Mammary epithelial cell (primary cell): ENCODE measurements at regions not wholly inside any gene's neighbourhood (a gene's known extent, or its start where the extent isn't known, plus 50 kb on each side); places are given as distances from the start of the nearest gene placed in this dataset.

ENCODE experiments used
- EZH2 ChIP-seq: IDR thresholded peaks from 2 replicates; pipeline ENCODE4 v1.6.1; 2012; ENCODE audit warnings: low read length, inconsistent platforms, borderline replicate concordance
- TF ChIP-seq, protein P1 (sequence below), 2 donors: IDR thresholded peaks in 1 of 2; conservative IDR thresholded peaks in 1 of 2; 2 replicates each; pipeline ENCODE4 v1.5.1; 2011 to 2012; ENCODE audit warnings: inconsistent platforms in 2 of 2, low read length in 2 of 2, mild to moderate bottlenecking in 2 of 2, control low read depth in 1 of 2, low read depth in 1 of 2; ENCODE audit not compliant: insufficient read depth in 1 of 2; ENCODE audit errors: extremely low read depth in 1 of 2

GRCh38 chr15:96503276-96503675 is 172.8 kb downstream of the NR2F2 start:
- TF ChIP-seq, protein P1, sequence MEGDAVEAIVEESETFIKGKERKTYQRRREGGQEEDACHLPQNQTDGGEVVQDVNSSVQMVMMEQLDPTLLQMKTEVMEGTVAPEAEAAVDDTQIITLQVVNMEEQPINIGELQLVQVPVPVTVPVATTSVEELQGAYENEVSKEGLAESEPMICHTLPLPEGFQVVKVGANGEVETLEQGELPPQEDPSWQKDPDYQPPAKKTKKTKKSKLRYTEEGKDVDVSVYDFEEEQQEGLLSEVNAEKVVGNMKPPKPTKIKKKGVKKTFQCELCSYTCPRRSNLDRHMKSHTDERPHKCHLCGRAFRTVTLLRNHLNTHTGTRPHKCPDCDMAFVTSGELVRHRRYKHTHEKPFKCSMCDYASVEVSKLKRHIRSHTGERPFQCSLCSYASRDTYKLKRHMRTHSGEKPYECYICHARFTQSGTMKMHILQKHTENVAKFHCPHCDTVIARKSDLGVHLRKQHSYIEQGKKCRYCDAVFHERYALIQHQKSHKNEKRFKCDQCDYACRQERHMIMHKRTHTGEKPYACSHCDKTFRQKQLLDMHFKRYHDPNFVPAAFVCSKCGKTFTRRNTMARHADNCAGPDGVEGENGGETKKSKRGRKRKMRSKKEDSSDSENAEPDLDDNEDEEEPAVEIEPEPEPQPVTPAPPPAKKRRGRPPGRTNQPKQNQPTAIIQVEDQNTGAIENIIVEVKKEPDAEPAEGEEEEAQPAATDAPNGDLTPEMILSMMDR (conservative IDR thresholded peaks at IDR 0.05 in 1 of 2, IDR thresholded peaks at IDR 0.05 in 1 of 2; ENCODE audit: extremely low read depth in 1 of 2, insufficient read depth in 1 of 2, low read depth in 1 of 2, low read length in 2 of 2), result no peak
- no peak for TF ChIP-seq EZH2
